HG03460 (cell line): ENCODE measurements at regions not wholly inside any gene's neighbourhood (a gene's known extent, or its start where the extent isn't known, plus 50 kb on each side); places are given as distances from the start of the nearest gene placed in this dataset.
"Not testable (repeated sequence)": the region's sequence is repeated elsewhere in the genome, so short reads cannot be mapped to it uniquely, and the experiment has no call there.

Source experiments
- ATAC-seq: cut with Tn5 transposase; IDR thresholded peaks from one replicate; pipeline ENCODE4 v1.9.1; 2021; ENCODE audit not compliant: unreplicated experiment

- ATAC-seq: no peak
These were observed 903.7 kb downstream of the BRD1 start for GRCh38 chr22:48923996-48924395.

GRCh38 chr22:48923165-48923865, 904.4 kb downstream of the BRD1 start:
- no peak for ATAC-seq

DNA sequence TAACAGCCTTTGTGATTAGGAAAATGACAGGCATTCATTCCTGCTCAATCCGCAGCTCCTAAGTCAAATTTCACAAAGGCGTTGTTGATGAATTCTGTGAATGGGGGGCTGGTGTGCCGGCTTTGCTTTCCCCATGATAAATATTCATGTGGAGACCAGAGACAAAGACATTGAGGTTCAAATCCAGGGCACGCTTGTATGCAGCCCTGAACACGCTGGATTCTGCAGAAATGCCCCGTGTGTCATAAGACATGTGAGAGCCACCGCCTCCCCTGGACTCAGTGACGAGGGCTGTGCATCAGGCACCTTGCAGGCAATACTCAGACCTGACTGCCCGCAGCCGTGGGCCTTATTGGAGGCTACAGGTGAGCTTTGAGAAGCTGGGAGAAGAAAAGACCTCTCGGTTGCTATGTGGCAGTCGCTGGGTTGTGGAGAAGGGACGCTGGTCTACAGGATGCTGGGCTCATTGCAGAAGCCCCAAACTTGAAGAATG, 906.2 kb downstream of the BRD1 start:
- ATAC-seq: no peak

- no peak for ATAC-seq
These were observed 906.9 kb downstream of the BRD1 start for GRCh38 chr22:48920776-48921241.

DNA sequence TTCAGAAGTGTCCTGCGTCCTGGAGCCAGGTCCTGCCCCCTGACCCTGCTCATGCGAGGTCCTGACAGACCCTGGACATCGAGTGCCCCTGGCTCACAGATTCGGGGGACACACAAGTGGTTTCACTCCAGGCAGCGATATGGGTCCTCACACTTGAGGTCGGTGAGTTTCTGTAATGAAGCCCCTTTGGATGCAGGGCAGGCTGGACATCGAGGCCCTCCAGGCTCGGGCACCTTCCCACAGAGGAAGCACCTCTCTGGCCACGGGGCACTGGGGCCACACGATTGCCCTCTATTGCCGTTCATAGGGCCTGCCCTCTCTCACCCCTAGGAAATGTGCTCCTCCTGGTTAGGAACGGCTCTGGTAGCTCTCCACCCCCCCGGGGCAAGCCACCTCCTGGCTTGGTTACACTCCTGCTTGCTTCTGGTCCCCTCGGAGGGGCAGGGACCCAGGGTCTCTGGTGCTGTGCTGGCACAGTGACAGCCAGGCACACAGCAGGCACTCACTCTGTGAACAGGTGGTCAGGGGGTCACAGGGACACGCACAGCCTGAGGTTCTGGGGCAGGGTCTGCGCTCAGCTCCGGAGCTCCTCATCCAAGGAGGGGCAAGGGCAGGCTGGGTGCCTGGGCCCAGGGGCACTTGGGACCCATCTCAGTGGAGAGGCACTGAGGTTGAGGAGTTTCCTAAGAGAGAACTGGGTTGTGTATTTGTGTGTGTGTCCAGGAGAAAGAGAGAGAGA, 907.7 kb downstream of the BRD1 start:
- no peak for ATAC-seq

GRCh38 chr22:48919187-48919590, 908.5 kb downstream of the BRD1 start:
- no peak for ATAC-seq

DNA sequence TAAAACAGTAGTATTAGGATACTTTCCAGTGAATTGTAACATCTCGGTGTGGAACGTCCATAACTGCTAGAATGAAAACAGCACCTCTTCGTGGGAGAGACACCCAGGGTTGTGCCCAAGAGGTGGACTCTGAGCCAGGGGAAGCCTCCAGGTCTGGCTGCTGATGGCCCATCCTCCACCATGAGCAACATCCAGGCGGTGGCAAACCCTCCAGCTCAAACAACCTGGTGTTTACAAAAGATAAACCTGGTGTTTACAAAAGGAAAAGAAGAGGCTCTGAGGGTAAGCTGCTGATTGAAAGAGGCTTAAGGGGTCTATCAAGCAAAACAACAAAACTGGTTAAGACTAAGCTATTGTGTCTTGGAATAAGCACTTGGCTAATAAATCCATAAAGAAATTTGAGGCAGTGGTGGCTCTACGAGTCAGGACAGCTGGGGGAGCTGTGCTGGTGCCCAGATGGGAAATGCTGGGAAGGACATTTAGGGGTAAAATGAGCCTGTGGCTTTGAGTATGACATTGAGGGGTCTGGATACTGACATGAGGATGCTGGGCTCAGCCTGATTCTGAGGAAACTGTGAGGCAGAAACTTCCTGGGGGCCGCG, 909.0 kb downstream of the BRD1 start:
- ATAC-seq: no peak

DNA sequence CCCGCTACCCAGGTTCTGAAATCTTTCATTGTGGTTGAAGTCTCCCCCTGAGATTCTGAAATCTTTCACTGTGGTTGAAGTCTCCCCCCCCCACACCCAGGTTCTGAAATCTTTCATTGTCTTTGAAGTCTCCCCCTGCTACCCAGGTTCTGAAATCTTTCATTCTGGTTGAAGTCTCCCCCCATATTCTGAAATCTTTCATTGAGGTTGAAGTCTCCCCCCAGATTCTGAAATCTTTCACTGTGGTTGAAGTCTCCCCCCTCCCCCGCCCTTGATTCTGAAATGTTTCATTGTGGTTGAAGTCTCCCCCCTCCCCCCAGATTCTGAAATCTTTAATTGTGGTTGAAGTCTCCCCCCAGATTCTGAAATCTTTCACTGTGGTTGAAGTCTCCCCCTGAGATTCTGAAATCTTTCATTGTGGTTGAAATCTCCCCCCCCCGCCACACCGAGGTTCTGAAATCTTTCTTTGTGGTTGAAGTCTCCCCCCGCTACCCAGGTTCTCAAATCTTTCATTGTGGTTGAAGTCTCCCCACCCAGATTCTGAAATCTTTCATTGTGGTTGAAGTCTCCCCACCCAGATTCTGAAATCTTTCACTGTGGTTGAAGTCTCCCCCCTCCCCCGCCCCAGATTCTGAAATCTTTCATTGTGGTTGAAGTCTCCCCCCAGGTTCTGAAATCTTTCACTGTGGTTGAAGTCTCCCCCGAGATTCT, 915.2 kb downstream of the BRD1 start:
- ATAC-seq: not testable (repeated sequence)

GRCh38 chr22:48911647-48912046, 916.0 kb downstream of the BRD1 start:
- ATAC-seq: not testable (repeated sequence)

GRCh38 chr22:48911067-48911466, 916.6 kb downstream of the BRD1 start:
- not testable (repeated sequence) for ATAC-seq

DNA sequence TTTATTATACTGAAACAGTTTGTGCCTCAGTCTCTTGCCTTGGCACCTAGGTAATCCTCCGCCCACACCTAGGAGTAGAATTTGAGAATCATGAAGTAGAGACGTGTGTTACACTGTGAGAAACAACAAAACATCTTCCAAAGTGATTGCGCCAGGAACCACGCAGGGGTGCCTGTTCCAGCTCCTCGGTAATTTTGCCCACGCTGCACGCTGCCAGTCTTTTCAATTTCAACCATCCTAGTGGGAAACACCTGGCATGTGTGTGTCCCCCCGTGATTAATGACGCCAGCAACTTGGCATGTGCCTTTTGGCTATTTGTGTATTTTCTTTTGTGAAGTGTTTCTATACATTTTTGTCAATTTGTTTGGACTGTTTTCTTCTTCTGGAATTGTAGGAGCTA, 919.1 kb downstream of the BRD1 start:
- ATAC-seq: no peak

GRCh38 chr22:48907591-48907990, 920.1 kb downstream of the BRD1 start:
- ATAC-seq: no peak

DNA sequence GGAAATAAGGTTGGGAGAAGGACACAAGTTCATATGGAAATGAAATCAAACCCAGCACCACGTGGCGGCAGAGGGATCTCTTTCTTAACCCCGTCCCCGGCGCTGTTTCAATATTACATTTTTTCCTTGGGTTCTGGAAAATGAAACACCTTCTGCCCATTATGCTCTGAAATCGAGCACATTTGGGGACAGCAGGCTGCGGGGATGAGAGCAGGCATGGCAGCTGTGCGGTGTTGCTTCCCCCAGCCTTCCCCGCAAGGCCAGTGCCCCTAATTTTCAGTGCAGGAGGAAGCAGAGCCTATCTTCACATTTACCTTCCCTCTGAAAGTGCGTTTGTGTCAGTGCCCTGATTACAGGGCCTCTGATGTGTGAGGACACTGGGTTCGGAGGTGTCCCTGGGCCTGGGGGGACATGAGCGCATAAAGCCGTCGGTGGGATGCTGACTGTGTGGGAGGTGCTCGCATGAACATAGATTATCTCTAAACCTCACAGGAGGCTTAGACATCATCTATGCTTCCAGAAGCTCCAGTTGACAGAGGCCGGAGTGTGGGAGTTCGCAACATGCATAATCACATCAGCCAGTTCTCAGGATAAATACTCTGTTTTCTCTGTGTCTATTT, 921.3 kb downstream of the BRD1 start:
- no peak for ATAC-seq

DNA sequence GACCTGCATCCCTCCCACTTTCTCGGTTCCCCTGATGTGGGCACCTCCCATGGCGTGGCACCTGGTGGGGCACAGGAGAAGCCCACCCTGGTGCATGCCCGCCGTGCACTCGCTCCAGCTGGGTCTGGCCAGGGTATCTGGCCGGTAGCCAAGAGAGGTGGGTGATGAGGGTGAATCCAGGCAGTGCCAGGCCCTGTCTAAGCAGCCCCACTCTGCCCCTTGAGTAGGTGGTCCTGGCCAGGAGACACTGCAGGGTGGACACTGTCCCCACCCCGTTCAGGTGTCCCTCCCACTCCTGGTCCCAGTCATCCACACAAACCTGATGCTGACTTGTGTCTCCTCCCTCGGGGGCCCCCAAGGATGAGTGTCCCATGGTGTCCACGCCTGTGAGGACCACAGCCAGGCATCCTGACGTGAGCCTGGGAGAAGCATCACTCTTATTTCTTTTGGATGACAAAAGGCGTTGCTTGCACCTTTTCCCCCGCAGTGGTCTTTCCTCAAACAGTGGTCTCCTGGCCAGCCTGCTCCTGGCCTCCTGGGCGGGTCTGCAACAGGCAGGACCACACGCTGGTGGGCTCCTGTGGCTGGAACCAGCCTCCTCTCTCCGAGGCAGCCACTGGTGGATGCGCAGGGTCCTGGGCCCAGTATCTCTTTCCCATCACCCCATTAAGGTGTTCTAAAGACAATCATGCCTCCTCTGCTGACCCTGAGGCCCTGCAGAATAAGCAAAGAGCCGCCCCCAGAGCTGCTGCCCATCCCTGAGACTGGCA, 922.3 kb downstream of the BRD1 start:
- ATAC-seq: no peak

DNA sequence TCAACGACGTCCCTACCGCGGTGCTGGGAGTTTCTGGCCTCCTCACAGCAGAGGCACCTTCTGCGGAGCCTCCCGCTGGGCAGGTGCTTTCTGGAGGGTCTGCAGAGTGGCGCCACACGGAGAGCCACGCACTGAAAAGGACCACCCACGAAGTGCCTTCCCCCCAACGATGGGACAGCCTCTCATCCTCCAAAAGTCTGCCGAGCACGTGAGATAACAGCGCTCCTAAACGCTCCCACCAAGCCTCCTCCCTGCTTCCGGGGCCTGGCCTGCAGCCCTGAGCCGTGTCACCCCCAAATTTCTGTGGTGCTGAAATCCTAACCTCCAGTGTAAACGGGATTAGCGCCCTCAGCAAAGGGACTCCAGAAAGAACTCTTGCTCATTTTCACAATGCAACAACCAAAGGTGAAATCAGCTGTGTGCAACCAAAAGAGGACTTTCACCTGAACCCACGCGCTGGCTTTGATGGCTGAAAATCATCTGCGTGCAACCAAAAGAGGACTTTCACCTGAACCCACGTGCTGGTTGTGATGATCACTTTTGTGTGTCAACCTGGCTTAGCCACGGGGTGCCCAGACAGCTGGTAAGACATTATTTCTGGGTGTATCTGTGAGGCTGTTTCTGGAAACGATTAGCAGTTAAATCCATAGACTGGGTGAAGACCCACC, 924.6 kb downstream of the BRD1 start:
- ATAC-seq: no peak

DNA sequence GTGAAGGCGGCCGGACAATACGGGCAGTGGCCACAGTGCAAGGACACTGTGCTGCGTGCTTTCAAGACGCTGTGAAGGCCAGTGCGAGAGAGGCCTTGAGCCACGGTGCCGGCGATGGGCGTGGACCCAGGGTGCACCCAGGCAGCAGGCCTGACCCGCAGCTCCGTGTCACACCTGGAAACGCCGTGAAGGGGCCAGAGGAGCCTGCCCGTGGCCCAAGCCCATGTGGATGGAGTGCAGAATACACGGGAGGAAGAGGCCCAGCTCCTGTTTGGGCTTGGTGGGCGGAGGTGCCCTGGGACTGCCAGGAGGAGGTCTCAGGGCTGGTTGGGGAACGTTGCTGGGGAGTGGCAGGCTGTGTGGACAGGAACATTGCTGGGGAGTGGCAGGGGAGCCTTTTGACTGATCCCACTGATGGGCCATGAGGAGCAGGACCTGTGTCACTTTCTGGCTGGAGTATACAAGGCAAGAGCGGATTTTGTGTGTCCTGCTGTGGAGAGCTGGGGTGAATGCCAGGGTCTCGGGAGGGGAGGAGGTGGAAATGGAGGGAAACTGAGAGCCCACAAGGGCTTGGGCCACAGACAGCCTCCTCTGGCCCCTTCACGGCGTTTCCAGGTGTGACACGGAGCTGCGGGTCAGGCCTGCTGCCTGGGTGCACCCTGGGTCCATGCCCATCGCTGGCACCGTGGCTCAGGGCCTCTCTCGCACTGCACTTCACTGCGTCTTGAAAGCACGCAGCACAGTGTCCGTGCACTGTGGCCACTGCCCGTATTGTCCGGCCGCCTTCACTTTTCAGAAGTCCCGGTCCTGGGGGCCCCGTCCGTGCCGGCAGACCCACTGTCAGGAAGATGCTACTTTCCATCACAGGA, 925.4 kb downstream of the BRD1 start:
- no peak for ATAC-seq

GRCh38 chr22:48901324-48901723, 926.3 kb downstream of the BRD1 start:
- ATAC-seq: no peak

DNA sequence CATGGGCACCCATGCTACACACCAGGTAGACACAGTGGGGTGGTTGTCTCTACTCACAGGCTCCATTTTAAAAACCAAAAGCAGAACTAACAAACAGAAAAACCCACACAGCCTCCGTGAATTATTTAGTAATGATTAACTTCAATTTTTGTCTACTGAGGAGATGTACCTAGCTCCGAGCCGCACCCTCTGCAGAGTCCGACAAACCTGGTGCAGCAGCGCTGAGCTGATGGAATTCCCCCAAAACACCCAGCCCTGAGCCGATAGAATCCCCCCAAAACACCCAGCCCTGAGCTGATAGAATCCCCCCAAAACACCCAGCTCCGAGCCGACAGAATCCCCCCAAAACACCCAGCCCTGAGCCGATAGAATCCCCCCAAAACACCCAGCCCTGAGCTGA, 927.0 kb downstream of the BRD1 start:
- ATAC-seq: no peak

DNA sequence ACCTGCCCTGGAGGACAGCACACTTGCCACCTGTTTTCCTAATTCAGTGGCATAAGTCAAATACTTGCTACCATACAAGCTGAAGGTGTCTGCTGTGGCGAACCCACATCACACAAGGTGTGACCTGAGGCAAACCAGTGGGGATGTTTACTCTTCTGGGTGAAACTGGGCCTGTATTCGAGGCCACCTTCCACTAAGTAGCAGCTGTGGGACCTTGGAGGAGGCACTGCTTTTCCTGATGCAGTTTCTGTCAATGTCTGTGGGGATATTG, 927.4 kb downstream of the BRD1 start:
- no peak for ATAC-seq
